A673 (cell line): ENCODE measurements at regions not wholly inside any gene's neighbourhood (a gene's known extent, or its start where the extent isn't known, plus 50 kb on each side); places are given as distances from the start of the nearest gene placed in this dataset.

ENCODE experiments used
- BruUV-seq: library from RNA; stranded (reverse); fragments of 400-500 nt; replicated peaks from 2 replicates; lab custom pipeline; 2021; lab: Mats Ljungman, UMichigan
- CTCF ChIA-PET: fragments of 300-600 bp; sonication (Branson Sonifier 250); formaldehyde crosslinking; loops from one replicate; lab custom pipeline; 2022; ENCODE audit warnings: antibody characterized with exemption; lab: Charles Lee
- POLR2A ChIA-PET: fragments of 300-600 bp; sonication (Branson Sonifier 250); formaldehyde crosslinking; loops from one replicate; lab custom pipeline; 2022; ENCODE audit warnings: antibody characterized with exemption; ENCODE audit not compliant: low non-redundant PET; lab: Charles Lee
- DNase-seq: peaks from one replicate; pipeline ENCODE4 v3.0.0-alpha.2; 2015; ENCODE audit warnings: low spot score
- H3K27ac ChIP-seq: fragments of 200-600 bp; sonication (generic); 2 replicates; pipeline ENCODE4 v1.5.1; 2016; ENCODE audit warnings: mixed run types, low read depth, mild to moderate bottlenecking, mixed read lengths, antibody characterized with exemption, low read length; ENCODE audit not compliant: poor library complexity, severe bottlenecking
- H3K27me3 ChIP-seq: fragments of 200-600 bp; sonication (generic); replicated peaks from 2 replicates; pipeline ENCODE4 v1.6.1; 2017; ENCODE audit warnings: mixed run types, low read depth, mild to moderate bottlenecking, mixed read lengths, antibody characterized with exemption, low read length; ENCODE audit not compliant: insufficient read depth, poor library complexity
- H3K36me3 ChIP-seq: fragments of 200-600 bp; sonication (generic); 2 replicates; pipeline ENCODE4 v1.6.1; 2016; ENCODE audit warnings: mixed run types, mild to moderate bottlenecking, mixed read lengths, antibody characterized with exemption, low read length; ENCODE audit not compliant: insufficient read depth, poor library complexity, severe bottlenecking
- H3K4me1 ChIP-seq: fragments of 200-600 bp; sonication (generic); 2 replicates; pipeline ENCODE4 v1.6.1; 2017; ENCODE audit warnings: mixed run types, mild to moderate bottlenecking, mixed read lengths, antibody characterized with exemption, low read length; ENCODE audit not compliant: insufficient read depth, poor library complexity, severe bottlenecking
- H3K4me3 ChIP-seq: fragments of 200-600 bp; sonication (generic); 2 replicates; pipeline ENCODE4 v1.5.1; 2016; ENCODE audit warnings: low read depth, mixed run types, mild to moderate bottlenecking, mixed read lengths, low read length; ENCODE audit not compliant: poor library complexity, severe bottlenecking
- H3K9me3 ChIP-seq: fragments of 200-600 bp; sonication (generic); 2 replicates; pipeline ENCODE4 v1.6.1; 2016; ENCODE audit warnings: mixed run types, low read depth, mild to moderate bottlenecking, mixed read lengths, antibody characterized with exemption, low read length; ENCODE audit not compliant: poor library complexity, severe bottlenecking
- CTCF ChIP-seq: fragments of 300-800, 200-600 bp; sonication (generic); conservative IDR thresholded peaks from 2 replicates; pipeline ENCODE4 v1.5.1; 2017; ENCODE audit warnings: low read depth, mild to moderate bottlenecking, antibody characterized with exemption, low read length, moderate library complexity, mixed read lengths
- EZH2 ChIP-seq: fragments of 200-600 bp; sonication (generic); IDR thresholded peaks from 2 replicates; pipeline ENCODE4 v1.6.1; 2017; ENCODE audit warnings: borderline replicate concordance, low read depth, mild to moderate bottlenecking, mixed read lengths, antibody characterized with exemption, low read length; ENCODE audit not compliant: poor library complexity, severe bottlenecking
- intact Hi-C: fragments of 100-400 bp; cut with micrococcal nuclease; formaldehyde crosslinking; loops from one replicate; pipeline ENCODE4 v1.10.0; 2022; ENCODE audit not compliant: unreplicated experiment

- BruUV-seq, result no TSS peak
- H3K4me3 ChIP-seq, result no peak overlapping the region
- POLR2A ChIA-PET, result no interaction called here
- no peaks in the 10 kb centered on the region for H3K27me3 ChIP-seq
- H3K27ac ChIP-seq, result no peak overlapping the region
- intact Hi-C loops, result no loop called here
- TF ChIP-seq EZH2 (no peak), CTCF (no peak)
- peaks cover 26% of the 10 kb centered on the region for H3K4me1 ChIP-seq
- no peak for DNase-seq
- CTCF ChIA-PET, result no interaction called here
- no peaks in the 10 kb centered on the region for H3K36me3 ChIP-seq
- H3K9me3 ChIP-seq, result no peaks in the 10 kb centered on the region
Measured at GRCh38 chr22:49097966-49098365, 729.7 kb downstream of the BRD1 start.

- H3K9me3 ChIP-seq, result no peaks in the 10 kb centered on the region
- H3K27ac ChIP-seq, result no peak overlapping the region
- TF ChIP-seq EZH2 (no peak), CTCF (no peak)
- no peaks in the 10 kb centered on the region for H3K27me3 ChIP-seq
- intact Hi-C loops, result no loop called here
- POLR2A ChIA-PET, result no interaction called here
- no peak overlapping the region for H3K4me3 ChIP-seq
- CTCF ChIA-PET, result no interaction called here
- no TSS peak for BruUV-seq
- DNase-seq, result no peak
- no peaks in the 10 kb centered on the region for H3K36me3 ChIP-seq
- H3K4me1 ChIP-seq, result peaks cover 27% of the 10 kb centered on the region
Measured at GRCh38 chr22:49097171-49097925, 730.3 kb downstream of the BRD1 start.

GRCh38 chr22:49096476-49096875, 731.2 kb downstream of the BRD1 start:
- no peaks in the 10 kb centered on the region for H3K27me3 ChIP-seq
- ChIA-PET CTCF (no interaction called here), POLR2A (no interaction called here)
- no peaks in the 10 kb centered on the region for H3K9me3 ChIP-seq
- intact Hi-C loops, result no loop called here
- peaks cover 35% of the 10 kb centered on the region for H3K4me1 ChIP-seq
- no peak overlapping the region for H3K4me3 ChIP-seq
- no peaks in the 10 kb centered on the region for H3K36me3 ChIP-seq
- BruUV-seq, result no TSS peak
- no peak for DNase-seq
- TF ChIP-seq CTCF (no peak), EZH2 (no peak)
- no peak overlapping the region for H3K27ac ChIP-seq
